Brain pericyte (primary cell): ENCODE measurements at regions not wholly inside any gene's neighbourhood (a gene's known extent, or its start where the extent isn't known, plus 50 kb on each side); places are given as distances from the start of the nearest gene placed in this dataset.

Source experiments
- DNase-seq: peaks from one replicate; pipeline ENCODE4 v3.0.0-alpha.2; 2012; ENCODE audit warnings: low read depth, low spot score

GRCh38 chr18:51915176-51915575 lies 424.8 kb upstream of the DCC start:
- no peak for DNase-seq

DNA sequence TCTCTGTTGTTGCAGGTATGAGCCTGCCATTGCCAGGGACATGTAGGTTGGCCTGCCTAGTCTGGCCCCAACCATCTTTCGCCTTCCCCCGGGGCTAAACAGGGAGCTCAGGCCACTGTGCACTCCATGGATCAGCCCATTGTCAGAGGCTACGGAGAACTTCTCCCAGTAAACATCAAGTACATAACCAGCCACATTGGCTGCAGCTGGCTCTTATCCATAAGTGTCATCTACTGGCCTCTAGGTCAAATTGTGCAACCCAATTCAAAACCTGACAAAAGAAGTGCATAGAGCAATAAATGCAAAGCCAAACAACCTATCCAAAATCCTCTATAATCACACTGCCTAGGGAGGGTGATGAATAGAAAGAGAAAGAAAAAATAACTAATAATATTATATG lies 418.1 kb upstream of the DCC start:
- no peak for DNase-seq

DNA sequence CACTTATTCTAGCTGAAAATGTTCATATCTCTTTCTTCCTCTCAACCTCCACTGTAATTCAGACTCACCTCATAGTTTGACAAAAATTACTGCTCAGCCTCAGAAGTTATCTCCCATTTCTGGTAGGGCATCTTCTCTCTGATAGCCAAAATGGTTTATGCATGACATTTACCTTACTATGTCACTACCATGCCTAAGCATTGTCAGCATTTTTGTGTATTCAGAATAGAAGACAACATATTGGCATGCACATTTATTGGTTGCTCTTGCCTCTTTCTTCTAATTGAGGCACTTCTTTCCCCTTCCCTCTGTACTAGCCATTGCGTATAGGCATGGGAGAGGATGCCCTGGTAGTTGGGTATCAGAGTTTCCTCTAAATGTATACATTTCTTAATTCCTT lies 406.1 kb upstream of the DCC start:
- DNase-seq, result no peak

DNA sequence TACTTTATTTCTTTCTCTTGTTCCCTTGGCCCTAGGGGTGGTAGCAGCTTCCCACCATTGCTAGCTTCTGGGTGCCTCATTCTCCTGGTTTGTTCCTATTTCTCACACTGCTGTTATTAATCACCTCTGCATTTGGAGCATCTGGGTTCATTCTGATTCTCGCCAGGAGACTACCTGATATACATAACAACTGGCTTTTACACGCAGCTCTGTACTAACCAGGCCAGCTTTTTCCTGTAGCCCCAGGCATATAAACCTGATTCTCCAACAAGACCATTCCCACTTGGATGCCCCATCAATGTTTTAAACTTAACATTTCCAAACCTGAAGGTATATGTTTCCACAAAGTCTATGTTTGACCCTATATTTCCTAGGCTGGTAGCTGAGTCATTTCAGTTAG lies 403.9 kb upstream of the DCC start:
- DNase-seq, result no peak

DNA sequence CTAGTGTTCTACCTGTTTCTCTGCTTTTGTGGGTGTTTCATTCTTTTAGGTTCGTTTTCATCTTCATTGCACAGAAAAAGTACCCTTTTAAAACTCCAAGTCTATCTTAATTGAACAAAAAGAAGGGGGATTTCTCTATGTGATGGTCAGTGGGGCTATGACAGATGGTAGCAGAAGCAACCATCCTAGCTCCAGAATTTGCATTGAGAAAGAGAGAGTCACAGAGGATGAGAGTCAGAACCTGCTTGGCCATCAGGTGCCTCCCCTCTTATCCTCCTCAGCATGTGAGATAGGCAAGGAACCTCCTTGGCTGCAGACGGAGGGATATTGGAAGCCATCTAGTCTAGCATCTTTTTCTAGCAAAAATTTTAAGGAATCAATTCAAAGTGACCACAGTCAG lies 398.0 kb upstream of the DCC start:
- DNase-seq, result no peak

GRCh38 chr18:51943281-51943680 lies 396.7 kb upstream of the DCC start:
- DNase-seq, result no peak

- DNase-seq, result no peak
Measured at GRCh38 chr18:51946946-51947345, 393.1 kb upstream of the DCC start.

GRCh38 chr18:51952844-51953243 lies 387.2 kb upstream of the DCC start:
- no peak for DNase-seq

DNA sequence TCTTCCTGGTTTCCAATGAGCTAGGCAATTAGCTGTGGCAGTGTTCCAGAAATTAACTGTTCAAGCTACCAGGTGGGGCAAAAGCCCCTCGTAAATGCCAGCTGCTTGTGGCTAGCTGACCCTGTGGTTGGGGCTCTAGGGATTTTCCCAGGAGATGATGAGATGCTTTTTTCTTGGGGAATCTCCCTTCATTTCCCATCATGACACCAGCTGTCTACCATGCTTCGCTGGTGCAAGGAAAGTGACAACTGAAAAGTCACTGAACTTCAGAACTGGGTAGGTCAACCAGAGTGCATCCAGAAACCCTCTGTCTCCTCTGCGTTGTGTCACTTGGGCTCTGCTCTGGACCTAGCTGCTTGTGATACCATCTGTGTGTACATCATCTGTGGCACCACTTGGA lies 386.5 kb upstream of the DCC start:
- DNase-seq, result no peak

DNA sequence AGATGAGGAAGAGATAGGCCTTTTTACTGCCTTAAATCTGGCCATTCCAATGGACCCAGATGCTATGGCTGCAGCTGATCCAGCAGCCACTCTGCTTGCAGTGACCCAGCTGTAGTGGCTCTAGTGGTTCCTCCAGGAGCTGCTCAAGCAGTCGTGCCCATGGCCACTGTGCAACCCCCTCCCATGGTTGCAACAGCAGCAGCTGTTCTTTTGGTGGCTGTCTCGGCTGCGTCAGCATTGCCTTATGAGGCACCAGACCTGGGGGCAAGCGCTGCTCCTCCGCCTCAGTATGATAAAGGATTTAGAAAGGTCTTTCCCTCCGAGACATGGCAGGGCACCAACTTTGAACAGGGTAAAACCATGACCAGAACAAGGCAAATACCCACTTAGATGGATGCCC lies 384.9 kb upstream of the DCC start:
- no peak for DNase-seq

- DNase-seq, result no peak
Measured at GRCh38 chr18:51957001-51957400, 383.0 kb upstream of the DCC start.

- no peak for DNase-seq
Measured at GRCh38 chr18:51980101-51980500, 359.9 kb upstream of the DCC start.

DNA sequence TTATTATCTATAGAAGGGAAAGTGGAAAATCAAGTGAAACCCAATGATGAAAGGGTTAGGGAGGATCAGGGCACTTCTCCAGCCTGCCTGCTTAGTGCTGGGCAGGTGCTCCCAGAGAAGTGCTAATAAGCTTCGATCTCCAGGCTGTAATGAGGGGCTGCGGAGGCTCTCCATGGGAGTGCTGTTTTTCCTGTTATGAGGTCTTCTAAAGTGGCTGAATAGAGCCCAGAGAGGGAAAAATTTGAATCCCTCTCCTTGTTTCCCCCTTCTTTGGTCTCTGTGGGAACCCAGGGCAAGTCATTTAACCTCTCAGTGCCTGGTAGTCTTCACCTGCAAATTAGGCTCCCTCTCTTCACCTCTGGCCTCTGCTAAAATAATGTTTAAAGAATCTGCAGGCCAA lies 351.7 kb upstream of the DCC start:
- no peak for DNase-seq

- no peak for DNase-seq
Measured at GRCh38 chr18:51997129-51997528, 342.9 kb upstream of the DCC start.

DNA sequence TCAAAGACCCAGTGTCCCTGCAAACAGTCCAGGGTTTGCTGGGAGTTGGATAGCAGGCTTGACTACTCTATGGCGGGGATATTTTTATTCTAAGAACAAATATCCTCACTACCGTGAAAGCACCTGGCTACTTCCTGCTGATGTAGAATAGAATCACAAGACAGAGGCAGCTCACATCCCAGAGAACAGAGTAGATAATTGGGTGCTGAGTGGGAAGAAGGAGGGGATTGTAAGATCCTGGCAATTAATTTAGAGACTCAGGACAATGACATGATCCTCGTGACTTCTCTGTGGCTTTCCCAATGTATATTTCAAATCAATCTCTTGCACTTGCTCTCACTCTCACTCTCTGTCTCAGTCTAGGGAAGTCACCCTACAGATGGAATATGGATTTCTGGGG lies 341.9 kb upstream of the DCC start:
- DNase-seq, result no peak

DNA sequence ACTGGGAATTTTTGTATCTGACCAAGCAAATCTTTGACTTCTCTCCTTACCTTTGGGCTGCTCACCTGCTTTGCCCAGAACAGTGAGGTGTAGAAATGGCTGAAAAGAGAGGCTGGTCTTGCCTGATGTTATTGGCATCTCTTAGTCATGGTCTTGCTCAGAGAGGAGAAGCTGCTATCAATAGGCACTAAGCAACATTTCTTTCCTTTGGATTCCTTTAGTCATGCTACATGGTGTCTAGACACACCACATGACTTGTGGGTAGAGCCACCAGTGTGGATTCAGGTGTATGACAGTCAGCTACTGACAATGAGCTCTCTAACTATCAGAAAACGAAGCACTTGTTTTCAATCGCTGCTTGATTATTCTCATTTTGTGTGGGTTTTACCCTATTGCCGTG lies 341.3 kb upstream of the DCC start:
- no peak for DNase-seq

GRCh38 chr18:51999351-51999750 lies 340.6 kb upstream of the DCC start:
- no peak for DNase-seq

DNA sequence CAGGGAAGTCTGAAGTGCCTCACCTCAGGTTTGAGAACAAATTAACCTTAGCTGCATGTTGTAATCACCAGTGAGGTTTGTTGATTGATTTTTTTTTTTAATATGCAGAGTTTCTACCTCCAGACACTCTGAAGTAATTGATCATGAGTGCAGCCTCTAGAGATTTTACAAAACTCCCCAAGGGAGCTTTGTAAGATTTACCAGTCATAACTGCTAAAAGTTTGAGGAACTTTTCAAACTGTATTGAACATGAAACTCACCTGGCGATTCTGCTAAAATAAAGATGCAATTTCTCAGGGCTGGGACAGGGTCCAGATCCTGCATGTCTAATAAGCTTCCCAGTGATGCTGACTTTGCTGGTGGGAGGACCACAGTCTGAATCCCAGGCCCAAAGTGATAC lies 339.6 kb upstream of the DCC start:
- DNase-seq, result no peak

DNA sequence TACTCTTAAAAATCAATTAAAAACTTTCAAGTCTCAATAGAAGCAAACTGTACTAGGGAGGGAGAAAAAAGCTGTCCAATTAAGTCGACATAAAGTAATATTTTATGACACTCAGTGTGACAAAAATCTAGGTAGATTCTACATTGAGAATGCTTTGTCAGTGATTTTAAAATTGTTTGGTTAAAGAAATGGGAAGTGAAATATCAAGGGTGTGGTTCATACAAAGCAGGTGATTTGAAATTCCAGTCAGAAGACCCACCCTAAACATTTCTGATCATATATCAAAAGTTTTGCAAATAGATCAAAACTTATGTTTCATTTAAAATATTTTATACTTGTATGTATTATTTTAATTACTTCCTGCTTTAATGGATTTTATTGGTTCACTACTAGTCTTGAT lies 338.9 kb upstream of the DCC start:
- no peak for DNase-seq

- no peak for DNase-seq
Measured at GRCh38 chr18:52002600-52002999, 337.4 kb upstream of the DCC start.

GRCh38 chr18:52007105-52007504 lies 332.9 kb upstream of the DCC start:
- no peak for DNase-seq

DNA sequence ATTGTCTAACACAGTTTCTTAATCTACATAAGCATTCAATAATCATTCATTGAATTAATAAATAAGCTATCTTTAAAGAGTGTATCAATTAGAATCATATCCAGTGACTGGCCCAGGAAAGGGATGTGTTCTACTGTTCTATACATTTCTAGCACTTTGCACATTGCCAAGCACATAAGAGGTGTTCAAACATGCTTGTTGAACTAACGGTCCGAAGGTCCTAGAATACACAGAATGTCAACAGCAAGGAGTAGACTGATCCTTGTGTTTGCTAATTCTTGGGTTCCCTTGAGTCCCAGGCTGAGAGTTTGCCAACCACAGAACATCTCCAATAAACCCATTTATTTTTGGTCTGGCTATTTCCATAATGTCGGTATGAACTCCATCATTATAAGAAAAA lies 331.7 kb upstream of the DCC start:
- DNase-seq, result no peak

GRCh38 chr18:52008736-52009135 lies 331.3 kb upstream of the DCC start:
- DNase-seq, result no peak

DNA sequence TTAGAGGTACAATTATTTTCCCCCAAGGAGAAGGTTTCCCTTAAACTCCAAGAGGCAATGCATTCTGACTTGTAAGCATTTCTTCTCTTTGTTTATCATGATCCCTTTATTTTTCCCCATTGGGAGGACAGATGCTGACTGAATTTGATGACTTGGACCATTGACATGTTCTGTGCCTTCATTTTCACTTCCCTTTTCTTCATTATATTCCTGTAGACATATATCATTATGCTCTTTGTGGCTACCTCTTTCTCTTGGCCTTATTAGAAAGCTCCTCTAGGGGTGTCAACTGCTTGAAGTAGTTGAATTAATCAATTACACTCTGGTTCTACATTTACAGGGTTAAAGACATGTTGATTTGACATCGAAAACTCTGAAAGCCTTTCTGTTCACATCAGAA lies 330.0 kb upstream of the DCC start:
- DNase-seq, result no peak
